ENCODE measurements at regions not wholly inside any gene's neighbourhood (a gene's known extent, or its start where the extent isn't known, plus 50 kb on each side); places are given as distances from the start of the nearest gene placed in this dataset.
"Not testable (repeated sequence)": the region's sequence is repeated elsewhere in the genome, so short reads cannot be mapped to it uniquely, and the experiment has no call there.

GRCh38 chr7:29690510-29690909, 115.8 kb upstream of the WIPF3 start:
- H3K9ac ChIP-seq (ENCODE audit: low read length in 5 of 5); H3K36me3 ChIP-seq (ENCODE audit: control insufficient read depth in 5 of 5, insufficient read depth in 5 of 5, low read length in 5 of 5); H3K4me3 ChIP-seq (ENCODE audit: low read depth in 1 of 5, low read length in 5 of 5); H3K4me1 ChIP-seq (ENCODE audit: control insufficient read depth in 5 of 5, insufficient read depth in 5 of 5, low read length in 5 of 5); H3K27me3 ChIP-seq (ENCODE audit: control insufficient read depth in 5 of 5, insufficient read depth in 4 of 5, low read length in 5 of 5); H3K27ac ChIP-seq (ENCODE audit: low read depth, low read length); H3K9me3 ChIP-seq (ENCODE audit: control insufficient read depth in 5 of 5, low read length in 5 of 5): not testable (repeated sequence)

GRCh38 chr7:29696402-29696801, 109.9 kb upstream of the WIPF3 start:
- H3K36me3 ChIP-seq (ENCODE audit: control insufficient read depth in 5 of 5, insufficient read depth in 5 of 5, low read length in 5 of 5); H3K4me3 ChIP-seq (ENCODE audit: low read depth in 1 of 5, low read length in 5 of 5); H3K27ac ChIP-seq (ENCODE audit: low read depth, low read length); H3K9ac ChIP-seq (ENCODE audit: low read length in 5 of 5); H3K9me3 ChIP-seq (ENCODE audit: control insufficient read depth in 5 of 5, low read length in 5 of 5); H3K4me1 ChIP-seq (ENCODE audit: control insufficient read depth in 5 of 5, insufficient read depth in 5 of 5, low read length in 5 of 5); H3K27me3 ChIP-seq (ENCODE audit: control insufficient read depth in 5 of 5, insufficient read depth in 4 of 5, low read length in 5 of 5): not testable (repeated sequence)

GRCh38 chr7:29699723-29700122, 106.6 kb upstream of the WIPF3 start:
- H3K9me3 ChIP-seq (ENCODE audit: control insufficient read depth in 5 of 5, low read length in 5 of 5); H3K27me3 ChIP-seq (ENCODE audit: control insufficient read depth in 5 of 5, insufficient read depth in 4 of 5, low read length in 5 of 5); H3K36me3 ChIP-seq (ENCODE audit: control insufficient read depth in 5 of 5, insufficient read depth in 5 of 5, low read length in 5 of 5); H3K4me3 ChIP-seq (ENCODE audit: low read depth in 1 of 5, low read length in 5 of 5); H3K4me1 ChIP-seq (ENCODE audit: control insufficient read depth in 5 of 5, insufficient read depth in 5 of 5, low read length in 5 of 5); H3K9ac ChIP-seq (ENCODE audit: low read length in 5 of 5); H3K27ac ChIP-seq (ENCODE audit: low read depth, low read length): not testable (repeated sequence)

GRCh38 chr7:29701540-29701939, 104.8 kb upstream of the WIPF3 start:
- not testable (repeated sequence) for H3K4me1 ChIP-seq (ENCODE audit: control insufficient read depth in 5 of 5, insufficient read depth in 5 of 5, low read length in 5 of 5); H3K27ac ChIP-seq (ENCODE audit: low read depth, low read length); H3K4me3 ChIP-seq (ENCODE audit: low read depth in 1 of 5, low read length in 5 of 5); H3K36me3 ChIP-seq (ENCODE audit: control insufficient read depth in 5 of 5, insufficient read depth in 5 of 5, low read length in 5 of 5); H3K9me3 ChIP-seq (ENCODE audit: control insufficient read depth in 5 of 5, low read length in 5 of 5); H3K27me3 ChIP-seq (ENCODE audit: control insufficient read depth in 5 of 5, insufficient read depth in 4 of 5, low read length in 5 of 5); H3K9ac ChIP-seq (ENCODE audit: low read length in 5 of 5)

- not testable (repeated sequence) for H3K9ac ChIP-seq (ENCODE audit: low read length in 5 of 5); H3K4me3 ChIP-seq (ENCODE audit: low read depth in 1 of 5, low read length in 5 of 5); H3K27me3 ChIP-seq (ENCODE audit: control insufficient read depth in 5 of 5, insufficient read depth in 4 of 5, low read length in 5 of 5); H3K27ac ChIP-seq (ENCODE audit: low read depth, low read length); H3K9me3 ChIP-seq (ENCODE audit: control insufficient read depth in 5 of 5, low read length in 5 of 5); H3K36me3 ChIP-seq (ENCODE audit: control insufficient read depth in 5 of 5, insufficient read depth in 5 of 5, low read length in 5 of 5); H3K4me1 ChIP-seq (ENCODE audit: control insufficient read depth in 5 of 5, insufficient read depth in 5 of 5, low read length in 5 of 5)
Observed at GRCh38 chr7:29703830-29704229, 102.5 kb upstream of the WIPF3 start.

- not testable (repeated sequence) for H3K27me3 ChIP-seq (ENCODE audit: control insufficient read depth in 5 of 5, insufficient read depth in 4 of 5, low read length in 5 of 5); H3K9me3 ChIP-seq (ENCODE audit: control insufficient read depth in 5 of 5, low read length in 5 of 5); H3K4me3 ChIP-seq (ENCODE audit: low read depth in 1 of 5, low read length in 5 of 5); H3K9ac ChIP-seq (ENCODE audit: low read length in 5 of 5); H3K27ac ChIP-seq (ENCODE audit: low read depth, low read length); H3K36me3 ChIP-seq (ENCODE audit: control insufficient read depth in 5 of 5, insufficient read depth in 5 of 5, low read length in 5 of 5); H3K4me1 ChIP-seq (ENCODE audit: control insufficient read depth in 5 of 5, insufficient read depth in 5 of 5, low read length in 5 of 5)
Observed at GRCh38 chr7:29709002-29709401, 97.3 kb upstream of the WIPF3 start.

GRCh38 chr7:29723127-29723526, 83.2 kb upstream of the WIPF3 start:
- not testable (repeated sequence) for H3K27me3 ChIP-seq (ENCODE audit: control insufficient read depth in 5 of 5, insufficient read depth in 4 of 5, low read length in 5 of 5)
- H3K4me3 ChIP-seq (ENCODE audit: low read depth in 1 of 5, low read length in 5 of 5) = peak overlapping the region in 1 of 5 donors; percentile 29

GRCh38 chr7:29723599-29723998, 82.7 kb upstream of the WIPF3 start:
- H3K4me1 ChIP-seq (ENCODE audit: control insufficient read depth in 5 of 5, insufficient read depth in 5 of 5, low read length in 5 of 5) = peaks cover 0 to 7% (median 4%) of the 10 kb centered on the region in 5 donors
- peak overlapping the region in 2 of 5 donors; percentile 29 to 45 for H3K4me3 ChIP-seq (ENCODE audit: low read depth in 1 of 5, low read length in 5 of 5)
- no peak overlapping the region for H3K27ac ChIP-seq (ENCODE audit: low read depth, low read length)
- H3K9me3 ChIP-seq (ENCODE audit: control insufficient read depth in 5 of 5, low read length in 5 of 5) = no peaks in the 10 kb centered on the region
- H3K36me3 ChIP-seq (ENCODE audit: control insufficient read depth in 5 of 5, insufficient read depth in 5 of 5, low read length in 5 of 5) = no peaks in the 10 kb centered on the region
- no peaks in the 10 kb centered on the region for H3K27me3 ChIP-seq (ENCODE audit: control insufficient read depth in 5 of 5, insufficient read depth in 4 of 5, low read length in 5 of 5)
- no peak overlapping the region for H3K9ac ChIP-seq (ENCODE audit: low read length in 5 of 5)

More at GRCh38 chr7:29723127-29723526, 83.2 kb upstream of the WIPF3 start:
- not testable (repeated sequence) for H3K9ac ChIP-seq (ENCODE audit: low read length in 5 of 5); H3K9me3 ChIP-seq (ENCODE audit: control insufficient read depth in 5 of 5, low read length in 5 of 5); H3K27ac ChIP-seq (ENCODE audit: low read depth, low read length); H3K36me3 ChIP-seq (ENCODE audit: control insufficient read depth in 5 of 5, insufficient read depth in 5 of 5, low read length in 5 of 5); H3K4me1 ChIP-seq (ENCODE audit: control insufficient read depth in 5 of 5, insufficient read depth in 5 of 5, low read length in 5 of 5)

- not testable (repeated sequence) for H3K27me3 ChIP-seq (ENCODE audit: control insufficient read depth in 5 of 5, insufficient read depth in 4 of 5, low read length in 5 of 5); H3K27ac ChIP-seq (ENCODE audit: low read depth, low read length); H3K4me3 ChIP-seq (ENCODE audit: low read depth in 1 of 5, low read length in 5 of 5); H3K9ac ChIP-seq (ENCODE audit: low read length in 5 of 5); H3K4me1 ChIP-seq (ENCODE audit: control insufficient read depth in 5 of 5, insufficient read depth in 5 of 5, low read length in 5 of 5); H3K36me3 ChIP-seq (ENCODE audit: control insufficient read depth in 5 of 5, insufficient read depth in 5 of 5, low read length in 5 of 5); H3K9me3 ChIP-seq (ENCODE audit: control insufficient read depth in 5 of 5, low read length in 5 of 5)
Observed at GRCh38 chr7:29729534-29730165, 76.7 kb upstream of the WIPF3 start.

GRCh38 chr7:29734246-29734731, 72.0 kb upstream of the WIPF3 start:
- no peaks in the 10 kb centered on the region for H3K27me3 ChIP-seq (ENCODE audit: control insufficient read depth in 5 of 5, insufficient read depth in 4 of 5, low read length in 5 of 5)
- no peaks in the 10 kb centered on the region for H3K36me3 ChIP-seq (ENCODE audit: control insufficient read depth in 5 of 5, insufficient read depth in 5 of 5, low read length in 5 of 5)
- H3K27ac ChIP-seq (ENCODE audit: low read depth, low read length) = no peak overlapping the region

More at GRCh38 chr7:29734246-29734731, 72.0 kb upstream of the WIPF3 start:
- Histone ChIP-seq H3K9me3 (ENCODE audit: control insufficient read depth in 5 of 5, low read length in 5 of 5) (no peaks in the 10 kb centered on the region), H3K4me3 (ENCODE audit: low read depth in 1 of 5, low read length in 5 of 5) (no peak overlapping the region), H3K9ac (ENCODE audit: low read length in 5 of 5) (no peak overlapping the region), H3K4me1 (ENCODE audit: control insufficient read depth in 5 of 5, insufficient read depth in 5 of 5, low read length in 5 of 5) (no peaks in the 10 kb centered on the region)
